ENCODE measurements at regions not wholly inside any gene's neighbourhood (a gene's known extent, or its start where the extent isn't known, plus 50 kb on each side); places are given as distances from the start of the nearest gene placed in this dataset.

GRCh38 chr22:23522623-23523251, 57.4 kb downstream of the IGLL1 start:
- Histone ChIP-seq H3K4me3 (ENCODE audit: low read depth in 1 of 2, low read length in 2 of 2) (no peak overlapping the region), H3K4me1 (ENCODE audit: control insufficient read depth in 1 of 2, insufficient read depth in 2 of 2, low read length in 2 of 2) (peaks cover 0 to 20% of the 10 kb centered on the region in 2 donors), H3K27me3 (ENCODE audit: low read depth, low read length) (no peaks in the 10 kb centered on the region), H3K36me3 (ENCODE audit: control insufficient read depth in 1 of 2, insufficient read depth in 2 of 2, low read length in 2 of 2) (no peaks in the 10 kb centered on the region), H3K27ac (ENCODE audit: low read length) (peak overlapping the region; percentile 16), H3K9me3 (ENCODE audit: control insufficient read depth in 1 of 2, low read length in 2 of 2) (no peaks in the 10 kb centered on the region)

GRCh38 chr22:23521441-23522113, 58.5 kb downstream of the IGLL1 start:
- Histone ChIP-seq H3K4me3 (ENCODE audit: low read depth in 1 of 2, low read length in 2 of 2) (peak overlapping the region; percentile 33 to 55), H3K4me1 (ENCODE audit: control insufficient read depth in 1 of 2, insufficient read depth in 2 of 2, low read length in 2 of 2) (peaks cover 0 to 15% of the 10 kb centered on the region in 2 donors), H3K27ac (ENCODE audit: low read length) (peak overlapping the region; percentile 45), H3K36me3 (ENCODE audit: control insufficient read depth in 1 of 2, insufficient read depth in 2 of 2, low read length in 2 of 2) (no peaks in the 10 kb centered on the region), H3K27me3 (ENCODE audit: low read depth, low read length) (no peaks in the 10 kb centered on the region), H3K9me3 (ENCODE audit: control insufficient read depth in 1 of 2, low read length in 2 of 2) (no peaks in the 10 kb centered on the region)

DNA sequence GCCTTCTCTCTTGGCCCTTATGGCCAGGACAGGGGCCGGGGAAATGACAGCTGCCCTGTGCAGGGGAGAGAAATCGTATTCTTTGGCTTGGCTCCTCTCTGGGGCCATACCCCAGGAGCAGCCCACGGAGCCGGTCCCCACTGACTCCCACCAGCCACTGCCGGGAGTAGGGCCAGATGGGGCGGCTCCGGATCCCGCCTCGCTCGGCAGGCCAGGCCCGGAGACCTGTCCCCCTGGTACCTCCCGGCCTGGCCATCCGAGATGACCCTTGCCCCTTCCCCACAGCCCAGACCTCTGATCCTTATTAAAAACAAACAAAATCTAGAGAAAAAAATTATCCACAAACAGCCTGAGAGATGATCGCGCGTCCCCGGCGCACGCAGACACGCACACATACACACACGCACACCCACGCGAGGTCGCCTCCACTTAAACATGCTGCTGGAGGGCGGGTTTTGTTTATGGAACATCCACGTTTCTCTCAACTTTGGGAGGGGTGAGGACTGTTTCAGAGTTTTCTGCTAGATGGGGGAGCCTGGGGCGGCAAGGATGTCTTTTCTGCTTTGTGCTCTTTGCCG, 59.1 kb downstream of the IGLL1 start:
- Histone ChIP-seq H3K36me3 (ENCODE audit: control insufficient read depth in 1 of 2, insufficient read depth in 2 of 2, low read length in 2 of 2) (no peaks in the 10 kb centered on the region), H3K27ac (ENCODE audit: low read length) (peak overlapping the region; percentile 45), H3K4me3 (ENCODE audit: low read depth in 1 of 2, low read length in 2 of 2) (peak overlapping the region in 1 of 2 donors; percentile 55), H3K9me3 (ENCODE audit: control insufficient read depth in 1 of 2, low read length in 2 of 2) (no peaks in the 10 kb centered on the region), H3K4me1 (ENCODE audit: control insufficient read depth in 1 of 2, insufficient read depth in 2 of 2, low read length in 2 of 2) (peaks cover 0 to 15% of the 10 kb centered on the region in 2 donors), H3K27me3 (ENCODE audit: low read depth, low read length) (no peaks in the 10 kb centered on the region)

- Histone ChIP-seq H3K4me1 (ENCODE audit: control insufficient read depth in 1 of 2, insufficient read depth in 2 of 2, low read length in 2 of 2) (peaks cover 0 to 15% of the 10 kb centered on the region in 2 donors), H3K9me3 (ENCODE audit: control insufficient read depth in 1 of 2, low read length in 2 of 2) (no peaks in the 10 kb centered on the region), H3K36me3 (ENCODE audit: control insufficient read depth in 1 of 2, insufficient read depth in 2 of 2, low read length in 2 of 2) (no peaks in the 10 kb centered on the region), H3K4me3 (ENCODE audit: low read depth in 1 of 2, low read length in 2 of 2) (no peak overlapping the region), H3K27me3 (ENCODE audit: low read depth, low read length) (no peaks in the 10 kb centered on the region), H3K27ac (ENCODE audit: low read length) (no peak overlapping the region)
Measured at GRCh38 chr22:23519442-23520157, 60.5 kb downstream of the IGLL1 start.

DNA sequence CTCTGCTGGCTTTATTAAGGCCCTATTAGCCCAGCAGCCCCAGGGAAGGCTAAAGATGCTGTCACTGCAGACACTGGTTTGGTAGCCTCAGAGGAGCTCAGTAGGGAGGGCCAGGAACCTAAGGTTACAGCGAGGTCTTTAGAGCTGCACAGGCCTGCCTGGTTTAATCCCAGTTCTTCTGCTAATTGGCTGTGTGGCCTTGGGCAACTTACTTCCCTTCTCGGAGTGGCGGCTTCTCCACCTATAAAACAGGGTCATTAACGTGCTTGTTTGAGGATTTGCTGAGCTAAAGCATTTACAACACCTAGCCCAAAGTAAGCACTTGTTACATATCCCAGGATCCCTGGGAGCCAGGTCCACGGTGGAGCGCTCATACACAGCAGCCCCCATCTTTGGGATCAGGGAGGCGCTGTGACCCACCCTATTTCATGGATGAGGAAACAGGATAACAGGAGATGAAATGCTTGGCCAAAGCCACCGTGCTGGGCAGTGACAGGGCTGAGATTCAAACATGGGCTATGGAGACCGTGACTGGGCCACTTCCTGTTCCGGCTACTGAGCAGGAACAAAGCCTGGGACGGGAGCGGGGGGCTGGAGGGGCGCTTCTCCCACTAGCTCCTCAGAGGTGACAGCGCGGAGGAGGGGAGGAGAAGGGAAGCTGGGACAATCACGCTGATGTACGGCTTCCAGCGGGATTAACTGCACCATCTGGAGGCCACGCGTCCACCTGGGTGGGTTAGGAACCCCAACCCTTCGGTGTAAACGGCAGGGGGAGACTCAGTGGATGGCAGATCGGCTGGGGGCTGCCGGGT, 61.5 kb downstream of the IGLL1 start:
- no peaks in the 10 kb centered on the region for H3K27me3 ChIP-seq (ENCODE audit: low read depth, low read length)
- peaks cover 0 to 15% of the 10 kb centered on the region in 2 donors for H3K4me1 ChIP-seq (ENCODE audit: control insufficient read depth in 1 of 2, insufficient read depth in 2 of 2, low read length in 2 of 2)
- H3K4me3 ChIP-seq (ENCODE audit: low read depth in 1 of 2, low read length in 2 of 2): no peak overlapping the region
- H3K27ac ChIP-seq (ENCODE audit: low read length): no peak overlapping the region
- H3K36me3 ChIP-seq (ENCODE audit: control insufficient read depth in 1 of 2, insufficient read depth in 2 of 2, low read length in 2 of 2): no peaks in the 10 kb centered on the region
- no peaks in the 10 kb centered on the region for H3K9me3 ChIP-seq (ENCODE audit: control insufficient read depth in 1 of 2, low read length in 2 of 2)

DNA sequence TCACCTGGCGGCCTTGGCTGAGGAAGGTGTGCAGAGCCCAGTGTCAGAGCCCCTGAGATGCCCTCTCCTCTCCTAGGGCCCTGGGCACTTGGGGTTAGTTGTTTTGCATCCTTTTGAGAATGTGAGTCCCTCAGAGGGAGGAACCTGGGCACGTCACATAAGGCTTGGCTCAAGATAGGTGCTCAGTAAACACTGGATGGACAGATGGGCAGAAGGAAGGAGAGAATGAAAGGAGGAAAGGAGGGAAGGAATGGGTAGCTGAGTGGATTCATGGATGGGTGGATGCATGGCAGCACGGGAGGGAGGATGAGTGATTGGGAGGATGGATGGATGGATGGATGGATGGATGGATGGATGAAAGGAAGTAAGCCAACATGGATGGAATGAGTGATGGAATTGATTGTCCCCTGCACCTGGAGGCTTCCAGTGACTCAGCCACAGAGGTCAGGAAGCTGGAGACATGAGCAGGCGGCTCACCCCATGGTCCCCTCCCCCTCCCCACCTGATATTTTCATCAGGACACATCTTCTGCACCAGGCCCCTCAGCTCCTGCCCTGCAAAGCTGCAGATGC, 62.2 kb downstream of the IGLL1 start:
- Histone ChIP-seq H3K4me3 (ENCODE audit: low read depth in 1 of 2, low read length in 2 of 2) (no peak overlapping the region), H3K4me1 (ENCODE audit: control insufficient read depth in 1 of 2, insufficient read depth in 2 of 2, low read length in 2 of 2) (peaks cover 0 to 12% of the 10 kb centered on the region in 2 donors), H3K36me3 (ENCODE audit: control insufficient read depth in 1 of 2, insufficient read depth in 2 of 2, low read length in 2 of 2) (no peaks in the 10 kb centered on the region), H3K27ac (ENCODE audit: low read length) (no peak overlapping the region), H3K27me3 (ENCODE audit: low read depth, low read length) (no peaks in the 10 kb centered on the region), H3K9me3 (ENCODE audit: control insufficient read depth in 1 of 2, low read length in 2 of 2) (no peaks in the 10 kb centered on the region)

GRCh38 chr22:23516304-23516703, 63.8 kb downstream of the IGLL1 start:
- H3K27ac ChIP-seq (ENCODE audit: low read length): no peak overlapping the region
- peaks cover 0 to 9% of the 10 kb centered on the region in 2 donors for H3K4me1 ChIP-seq (ENCODE audit: control insufficient read depth in 1 of 2, insufficient read depth in 2 of 2, low read length in 2 of 2)
- no peak overlapping the region for H3K4me3 ChIP-seq (ENCODE audit: low read depth in 1 of 2, low read length in 2 of 2)
- no peaks in the 10 kb centered on the region for H3K27me3 ChIP-seq (ENCODE audit: low read depth, low read length)
- no peaks in the 10 kb centered on the region for H3K9me3 ChIP-seq (ENCODE audit: control insufficient read depth in 1 of 2, low read length in 2 of 2)
- H3K36me3 ChIP-seq (ENCODE audit: control insufficient read depth in 1 of 2, insufficient read depth in 2 of 2, low read length in 2 of 2): no peaks in the 10 kb centered on the region

DNA sequence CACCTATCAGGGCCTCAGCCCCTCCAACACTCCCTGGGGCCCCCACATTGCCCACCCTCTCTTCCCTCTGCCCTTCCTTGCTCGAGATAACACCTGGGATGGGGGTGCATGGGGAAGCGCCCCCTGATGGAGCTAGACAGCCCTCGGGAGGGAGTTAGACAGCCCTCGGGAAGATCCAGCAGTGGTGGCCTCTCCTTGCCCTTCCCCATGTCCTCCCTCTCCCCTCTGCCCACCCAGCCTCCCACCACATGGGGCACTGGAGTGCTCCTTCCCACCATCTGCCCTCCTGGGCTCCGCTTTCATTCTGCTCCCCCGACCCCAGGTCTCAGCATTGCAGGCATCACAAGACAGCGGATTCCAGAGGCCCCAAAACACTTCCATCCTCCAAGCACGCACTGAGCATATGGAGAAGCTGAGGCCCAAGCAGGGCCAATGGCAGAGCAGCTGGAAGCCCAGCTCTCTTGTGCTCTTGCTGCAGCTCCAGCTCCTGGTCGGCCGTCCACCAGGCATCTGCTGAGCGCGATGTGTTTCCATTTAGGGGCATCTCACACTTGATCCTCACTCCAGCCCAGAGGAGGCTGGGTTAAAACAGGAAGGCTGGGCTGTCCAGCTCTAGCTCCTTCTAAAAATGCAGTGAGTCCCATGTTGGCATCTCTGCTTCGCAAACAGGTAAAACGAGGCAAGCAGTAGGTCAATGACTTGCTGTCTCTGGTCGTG, 65.6 kb downstream of the IGLL1 start:
- Histone ChIP-seq H3K27ac (ENCODE audit: low read length) (no peak overlapping the region), H3K9me3 (ENCODE audit: control insufficient read depth in 1 of 2, low read length in 2 of 2) (no peaks in the 10 kb centered on the region), H3K4me3 (ENCODE audit: low read depth in 1 of 2, low read length in 2 of 2) (no peak overlapping the region), H3K4me1 (ENCODE audit: control insufficient read depth in 1 of 2, insufficient read depth in 2 of 2, low read length in 2 of 2) (no peaks in the 10 kb centered on the region), H3K27me3 (ENCODE audit: low read depth, low read length) (no peaks in the 10 kb centered on the region), H3K36me3 (ENCODE audit: control insufficient read depth in 1 of 2, insufficient read depth in 2 of 2, low read length in 2 of 2) (no peaks in the 10 kb centered on the region)

DNA sequence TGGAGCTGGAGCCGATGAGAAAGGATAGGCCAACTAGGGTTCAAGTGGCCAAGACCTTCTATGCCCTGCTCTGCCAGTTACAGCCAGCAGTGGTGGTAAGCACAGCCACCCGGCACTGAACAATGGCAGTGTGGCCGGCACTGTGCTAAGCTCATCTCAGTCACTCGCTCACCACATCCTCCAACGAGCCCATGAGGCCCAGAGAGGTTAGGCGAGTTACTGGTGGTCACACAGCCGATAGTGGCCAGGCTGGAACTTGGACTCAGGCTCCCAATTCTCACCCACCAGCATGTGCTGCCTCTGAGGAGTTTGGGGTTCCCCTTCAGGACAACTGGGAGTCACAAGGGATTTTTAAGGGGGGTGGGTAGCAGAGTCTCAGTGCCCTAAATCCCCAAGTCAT, 66.4 kb downstream of the IGLL1 start:
- H3K27ac ChIP-seq (ENCODE audit: low read length): no peak overlapping the region
- H3K4me3 ChIP-seq (ENCODE audit: low read depth in 1 of 2, low read length in 2 of 2): no peak overlapping the region
- no peaks in the 10 kb centered on the region for H3K4me1 ChIP-seq (ENCODE audit: control insufficient read depth in 1 of 2, insufficient read depth in 2 of 2, low read length in 2 of 2)
- no peaks in the 10 kb centered on the region for H3K9me3 ChIP-seq (ENCODE audit: control insufficient read depth in 1 of 2, low read length in 2 of 2)
- H3K27me3 ChIP-seq (ENCODE audit: low read depth, low read length): no peaks in the 10 kb centered on the region
- H3K36me3 ChIP-seq (ENCODE audit: control insufficient read depth in 1 of 2, insufficient read depth in 2 of 2, low read length in 2 of 2): no peaks in the 10 kb centered on the region

DNA sequence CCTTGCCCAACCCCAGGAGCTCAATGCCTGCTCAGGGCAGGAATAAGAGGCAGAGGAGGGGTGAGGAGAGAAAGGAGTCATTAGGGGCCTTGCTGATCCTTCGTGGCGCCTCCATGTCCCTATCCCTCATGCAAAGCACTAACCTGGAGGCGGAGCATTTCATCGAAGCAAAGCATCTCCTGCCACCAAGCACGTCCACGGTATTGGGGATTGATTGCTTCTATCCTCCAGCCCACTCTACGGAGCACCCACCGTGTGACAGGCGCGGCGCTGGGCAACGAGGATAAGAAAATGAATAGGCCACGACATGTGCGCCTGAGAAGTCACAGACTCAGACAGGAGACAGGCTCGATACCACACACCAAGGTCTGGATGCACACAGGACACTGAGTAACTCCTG, 67.0 kb downstream of the IGLL1 start:
- H3K4me1 ChIP-seq (ENCODE audit: control insufficient read depth in 1 of 2, insufficient read depth in 2 of 2, low read length in 2 of 2): no peaks in the 10 kb centered on the region
- no peaks in the 10 kb centered on the region for H3K9me3 ChIP-seq (ENCODE audit: control insufficient read depth in 1 of 2, low read length in 2 of 2)
- H3K27me3 ChIP-seq (ENCODE audit: low read depth, low read length): no peaks in the 10 kb centered on the region
- H3K27ac ChIP-seq (ENCODE audit: low read length): no peak overlapping the region
- H3K36me3 ChIP-seq (ENCODE audit: control insufficient read depth in 1 of 2, insufficient read depth in 2 of 2, low read length in 2 of 2): no peaks in the 10 kb centered on the region
- no peak overlapping the region for H3K4me3 ChIP-seq (ENCODE audit: low read depth in 1 of 2, low read length in 2 of 2)
